Ovary (tissue), 3 donors: ENCODE measurements at regions not wholly inside any gene's neighbourhood (a gene's known extent, or its start where the extent isn't known, plus 50 kb on each side); places are given as distances from the start of the nearest gene placed in this dataset.

Experiments
- POLR2A ChIP-seq: fragments of 450-650 bp; IDR thresholded peaks from one replicate; pipeline ENCODE4 v1.6.1; 2017; ENCODE audit warnings: antibody characterized with exemption, mild to moderate bottlenecking, moderate library complexity
- TF ChIP-seq, protein P1 (sequence below), 3 donors: fragments of 450-650 bp in 2 of 3; fragments of 200-600 bp in 1 of 3; IDR thresholded peaks; one replicate each; pipeline versions ENCODE4 v1.5.1 to v1.8.0; 2016 to 2022; ENCODE audit warnings: antibody characterized with exemption in 3 of 3, mild to moderate bottlenecking in 1 of 3
- donor health status: DM: no; HTN: no; CAD: no.

DNA sequence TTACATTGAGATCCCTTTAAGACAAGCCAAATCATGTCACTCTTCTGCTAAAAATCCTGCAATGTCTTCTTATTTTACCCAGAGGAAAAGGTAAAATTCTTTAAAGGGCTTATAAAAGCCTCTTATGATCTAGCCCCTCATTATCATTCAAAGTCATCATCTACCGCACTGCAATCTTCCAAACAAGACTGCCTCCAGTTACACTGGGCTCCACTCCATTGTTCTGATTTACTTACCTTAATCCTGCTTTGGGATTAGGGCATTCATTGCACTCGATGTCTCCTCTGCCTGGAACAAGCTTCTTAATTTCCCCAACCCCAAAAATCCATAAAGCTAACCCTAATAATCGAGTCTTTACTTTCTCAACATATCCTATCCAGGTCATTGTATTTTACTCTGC lies 269.1 kb downstream of the PCDH18 start:
- TF ChIP-seq POLR2A: no peak
- TF ChIP-seq, protein P1, sequence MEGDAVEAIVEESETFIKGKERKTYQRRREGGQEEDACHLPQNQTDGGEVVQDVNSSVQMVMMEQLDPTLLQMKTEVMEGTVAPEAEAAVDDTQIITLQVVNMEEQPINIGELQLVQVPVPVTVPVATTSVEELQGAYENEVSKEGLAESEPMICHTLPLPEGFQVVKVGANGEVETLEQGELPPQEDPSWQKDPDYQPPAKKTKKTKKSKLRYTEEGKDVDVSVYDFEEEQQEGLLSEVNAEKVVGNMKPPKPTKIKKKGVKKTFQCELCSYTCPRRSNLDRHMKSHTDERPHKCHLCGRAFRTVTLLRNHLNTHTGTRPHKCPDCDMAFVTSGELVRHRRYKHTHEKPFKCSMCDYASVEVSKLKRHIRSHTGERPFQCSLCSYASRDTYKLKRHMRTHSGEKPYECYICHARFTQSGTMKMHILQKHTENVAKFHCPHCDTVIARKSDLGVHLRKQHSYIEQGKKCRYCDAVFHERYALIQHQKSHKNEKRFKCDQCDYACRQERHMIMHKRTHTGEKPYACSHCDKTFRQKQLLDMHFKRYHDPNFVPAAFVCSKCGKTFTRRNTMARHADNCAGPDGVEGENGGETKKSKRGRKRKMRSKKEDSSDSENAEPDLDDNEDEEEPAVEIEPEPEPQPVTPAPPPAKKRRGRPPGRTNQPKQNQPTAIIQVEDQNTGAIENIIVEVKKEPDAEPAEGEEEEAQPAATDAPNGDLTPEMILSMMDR (IDR thresholded peaks at IDR 0.05): no peak
